Caco-2 (cell line): ENCODE measurements at regions not wholly inside any gene's neighbourhood (a gene's known extent, or its start where the extent isn't known, plus 50 kb on each side); places are given as distances from the start of the nearest gene placed in this dataset.
"Not testable (repeated sequence)": the region's sequence is repeated elsewhere in the genome, so short reads cannot be mapped to it uniquely, and the experiment has no call there.

Experiments
- BruUV-seq: library from RNA; stranded (reverse); fragments of 400-500 nt; replicated peaks from 2 replicates; lab custom pipeline; 2021; lab: Mats Ljungman, UMichigan
- CTCF ChIA-PET: fragments of 300-600 bp; sonication (Branson Sonifier 250); formaldehyde crosslinking; loops from one replicate; lab custom pipeline; 2022; ENCODE audit warnings: antibody characterized with exemption; lab: Charles Lee
- POLR2A ChIA-PET: fragments of 300-600 bp; sonication (Branson Sonifier 250); formaldehyde crosslinking; loops from one replicate; lab custom pipeline; 2022; ENCODE audit warnings: antibody characterized with exemption; lab: Charles Lee
- DNase-seq, 2 experiments: peaks; one replicate each; pipeline versions ENCODE4 v3.0.0 to v3.0.0-alpha.2; 2020 to 2022
- H3K27me3 ChIP-seq: replicated peaks from 2 replicates; pipeline ENCODE4 v1.6.0; 2011; ENCODE audit warnings: low read length; ENCODE audit not compliant: control insufficient read depth, insufficient read depth
- H3K36me3 ChIP-seq: 2 replicates; pipeline ENCODE4 v1.5.1; 2011; ENCODE audit warnings: low read length; ENCODE audit not compliant: control insufficient read depth, insufficient read depth
- H3K4me1 ChIP-seq: fragments of 250-450 bp; sonication (Bioruptor Pico); 2 replicates; pipeline ENCODE4 v1.5.1; 2020; ENCODE audit warnings: mild to moderate bottlenecking
- H3K4me3 ChIP-seq: 2 replicates; pipeline ENCODE4 v1.5.1; 2011; ENCODE audit warnings: low read depth, mild to moderate bottlenecking, control low read depth, low read length
- H3K9me3 ChIP-seq: fragments of 250-450 bp; sonication (Bioruptor Pico); 2 replicates; pipeline ENCODE4 v1.5.1; 2020; ENCODE audit warnings: mild to moderate bottlenecking, moderate library complexity
- H3K27ac Mint-ChIP-seq: one replicate; pipeline ENCODE4 v1.8.0; 2022; ENCODE audit warnings: mixed read lengths; ENCODE audit not compliant: unreplicated experiment
- H3K27me3 Mint-ChIP-seq: one replicate; pipeline ENCODE4 v1.8.0; 2022; ENCODE audit warnings: mixed read lengths; ENCODE audit not compliant: insufficient read depth, unreplicated experiment
- H3K36me3 Mint-ChIP-seq: one replicate; pipeline ENCODE4 v1.8.0; 2022; ENCODE audit warnings: mild to moderate bottlenecking, mixed read lengths; ENCODE audit not compliant: insufficient read depth, unreplicated experiment
- H3K4me1 Mint-ChIP-seq: one replicate; pipeline ENCODE4 v1.8.0; 2022; ENCODE audit warnings: low read depth, mixed read lengths; ENCODE audit not compliant: unreplicated experiment
- H3K4me3 Mint-ChIP-seq: one replicate; pipeline ENCODE4 v1.8.0; 2022; ENCODE audit warnings: mild to moderate bottlenecking, moderate library complexity, mixed read lengths; ENCODE audit not compliant: unreplicated experiment
- H3K9me3 Mint-ChIP-seq: one replicate; pipeline ENCODE4 v1.8.0; 2022; ENCODE audit warnings: mixed read lengths; ENCODE audit not compliant: unreplicated experiment
- intact Hi-C: fragments of 100-400 bp; cut with micrococcal nuclease; formaldehyde crosslinking; loops from one replicate; pipeline ENCODE4 v1.10.0; 2022; ENCODE audit not compliant: unreplicated experiment
- TF ChIP-seq, protein P1 (sequence below), 2 experiments: fragments of 200-600 bp in 1 of 2; IDR thresholded peaks; 1 replicate in 1 of 2; 2 replicates in 1 of 2; pipeline versions ENCODE4 v1.5.1 to v1.8.0; 2011 to 2022; ENCODE audit warnings: antibody characterized with exemption in 1 of 2, control low read depth in 1 of 2, inconsistent platforms in 1 of 2, low read depth in 1 of 2, low read length in 1 of 2, mild to moderate bottlenecking in 1 of 2, moderate library complexity in 1 of 2; ENCODE audit not compliant: insufficient read depth in 1 of 2, severe bottlenecking in 1 of 2, unreplicated experiment in 1 of 2

DNA sequence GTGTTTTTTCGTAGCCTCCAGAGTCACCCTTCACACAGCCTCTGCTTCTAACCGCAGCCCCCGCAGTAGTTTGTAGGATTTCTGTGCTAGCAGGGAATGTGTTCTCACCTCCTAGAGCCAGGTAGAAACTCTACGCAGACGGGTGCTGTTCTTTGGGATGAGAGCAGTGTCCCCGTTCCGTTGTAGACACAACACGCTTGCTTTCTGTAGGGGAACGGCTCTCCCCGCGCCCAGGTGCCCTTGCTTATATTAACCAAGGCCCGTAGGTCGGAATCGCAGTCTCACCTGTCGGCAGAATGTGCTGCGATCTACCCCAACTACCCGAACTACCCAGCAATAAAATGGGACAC is 111.8 kb upstream of the NBPF11 start:
- TF ChIP-seq, protein P1, sequence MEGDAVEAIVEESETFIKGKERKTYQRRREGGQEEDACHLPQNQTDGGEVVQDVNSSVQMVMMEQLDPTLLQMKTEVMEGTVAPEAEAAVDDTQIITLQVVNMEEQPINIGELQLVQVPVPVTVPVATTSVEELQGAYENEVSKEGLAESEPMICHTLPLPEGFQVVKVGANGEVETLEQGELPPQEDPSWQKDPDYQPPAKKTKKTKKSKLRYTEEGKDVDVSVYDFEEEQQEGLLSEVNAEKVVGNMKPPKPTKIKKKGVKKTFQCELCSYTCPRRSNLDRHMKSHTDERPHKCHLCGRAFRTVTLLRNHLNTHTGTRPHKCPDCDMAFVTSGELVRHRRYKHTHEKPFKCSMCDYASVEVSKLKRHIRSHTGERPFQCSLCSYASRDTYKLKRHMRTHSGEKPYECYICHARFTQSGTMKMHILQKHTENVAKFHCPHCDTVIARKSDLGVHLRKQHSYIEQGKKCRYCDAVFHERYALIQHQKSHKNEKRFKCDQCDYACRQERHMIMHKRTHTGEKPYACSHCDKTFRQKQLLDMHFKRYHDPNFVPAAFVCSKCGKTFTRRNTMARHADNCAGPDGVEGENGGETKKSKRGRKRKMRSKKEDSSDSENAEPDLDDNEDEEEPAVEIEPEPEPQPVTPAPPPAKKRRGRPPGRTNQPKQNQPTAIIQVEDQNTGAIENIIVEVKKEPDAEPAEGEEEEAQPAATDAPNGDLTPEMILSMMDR (IDR thresholded peaks at IDR 0.05; ENCODE audit: insufficient read depth in 1 of 2, low read depth in 1 of 2, low read length in 1 of 2, severe bottlenecking in 1 of 2, unreplicated experiment in 1 of 2) = no peak
- intact Hi-C loops = loop anchor here (1.0 kb wide), 1 partner anchor 70 kb away; no protein-coding TSS in a partner anchor
- no peak for DNase-seq
- Histone ChIP-seq H3K36me3 (no peaks in the 10 kb centered on the region), H3K27me3 (no peaks in the 10 kb centered on the region), H3K4me1 (no peaks in the 10 kb centered on the region; the same call in 1 of the 2 replicates), H3K9me3 (no peaks in the 10 kb centered on the region), H3K4me3 (peak overlapping the region; percentile 50)
- Mint-ChIP-seq H3K4me1 (peaks cover 12% of the 10 kb centered on the region), H3K36me3 (peaks cover 16% of the 10 kb centered on the region), H3K9me3 (no peaks in the 10 kb centered on the region), H3K27me3 (no peaks in the 10 kb centered on the region), H3K27ac (peak overlapping the region; percentile 100), H3K4me3 (peak overlapping the region; percentile 96)
- CTCF ChIA-PET = interaction anchor here (0.6 to 1.0 kb wide), 3 partner anchors 30 to 1344 kb away, joined by 3 to 7 read pairs (median 4); no protein-coding TSS in a partner anchor
- POLR2A ChIA-PET = interaction anchor here (0.8 to 1.3 kb wide), 11 partner anchors 10 to 259 kb away, joined by 3 to 231 read pairs (median 6); partner anchors contain the start of gene NBPF11
- BruUV-seq = no TSS peak

GRCh38 chr1:148263128-148263905 is 111.2 kb upstream of the NBPF11 start:
- H3K4me1 Mint-ChIP-seq = peaks cover 12% of the 10 kb centered on the region
- H3K27me3 Mint-ChIP-seq = no peaks in the 10 kb centered on the region
- Histone ChIP-seq H3K36me3 (no peaks in the 10 kb centered on the region), H3K9me3 (no peaks in the 10 kb centered on the region), H3K4me1 (no peaks in the 10 kb centered on the region; the same call in 1 of the 2 replicates), H3K27me3 (no peaks in the 10 kb centered on the region), H3K4me3 (peak overlapping the region; percentile 50)
- no peaks in the 10 kb centered on the region for H3K9me3 Mint-ChIP-seq
- TF ChIP-seq, protein P1 (IDR thresholded peaks at IDR 0.05; ENCODE audit: insufficient read depth in 1 of 2, low read depth in 1 of 2, low read length in 1 of 2, severe bottlenecking in 1 of 2, unreplicated experiment in 1 of 2) = no peak
- peak overlapping the region; percentile 96 for H3K4me3 Mint-ChIP-seq
- H3K27ac Mint-ChIP-seq = peak overlapping the region; percentile 100
- peak; percentile 85 to 92 for DNase-seq
- TSS peak; percentile 98 for BruUV-seq
- peaks cover 16% of the 10 kb centered on the region for H3K36me3 Mint-ChIP-seq
- CTCF ChIA-PET = interaction anchor here (0.6 to 1.0 kb wide), 3 partner anchors 31 to 1344 kb away, joined by 3 to 7 read pairs (median 4); no protein-coding TSS in a partner anchor
- POLR2A ChIA-PET = interaction anchor here (0.6 to 1.3 kb wide), 13 partner anchors 11 to 1170 kb away, joined by 3 to 231 read pairs (median 5); partner anchors contain the start of gene NBPF11
- intact Hi-C loops = loop anchor here (1.0 kb wide), 1 partner anchor 71 kb away; no protein-coding TSS in a partner anchor

GRCh38 chr1:148261684-148262083 is 109.6 kb upstream of the NBPF11 start:
- H3K4me3 Mint-ChIP-seq, H3K27me3 Mint-ChIP-seq, H3K27me3 ChIP-seq, H3K27ac Mint-ChIP-seq, CTCF ChIA-PET, H3K9me3 ChIP-seq, intact Hi-C loops, DNase-seq, H3K4me1 ChIP-seq, BruUV-seq, H3K4me3 ChIP-seq, H3K9me3 Mint-ChIP-seq, H3K36me3 ChIP-seq: not testable (repeated sequence)
- Mint-ChIP-seq H3K4me1 (peaks cover 12% of the 10 kb centered on the region), H3K36me3 (peaks cover 16% of the 10 kb centered on the region)
- POLR2A ChIA-PET = interaction anchor here (1.0 kb wide), 1 partner anchor 72 kb away, joined by 4 read pairs; no protein-coding TSS in a partner anchor

DNA sequence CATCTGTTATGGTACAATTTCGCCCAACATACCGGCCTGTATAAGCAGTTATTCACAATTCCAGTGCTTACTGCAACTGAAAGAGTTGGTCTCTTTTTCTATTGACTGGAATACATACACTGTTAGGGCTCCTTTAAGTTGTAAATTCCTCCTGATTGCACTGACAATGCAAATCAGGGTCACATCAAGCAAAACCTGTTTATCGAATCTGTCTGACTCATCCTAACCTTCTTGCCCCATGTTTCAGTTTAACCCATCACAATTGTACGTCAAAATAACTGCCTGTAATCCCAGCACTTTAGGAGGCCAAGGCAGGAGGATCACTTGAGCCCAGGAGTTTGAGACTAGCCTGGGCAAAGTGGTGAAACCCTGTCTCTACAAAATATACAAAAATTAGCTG is 105.8 kb upstream of the NBPF11 start:
- H3K27me3 ChIP-seq, H3K4me3 Mint-ChIP-seq, BruUV-seq, H3K4me1 ChIP-seq, H3K9me3 ChIP-seq, H3K27ac Mint-ChIP-seq, H3K36me3 Mint-ChIP-seq, H3K36me3 ChIP-seq, H3K9me3 Mint-ChIP-seq, H3K27me3 Mint-ChIP-seq, H3K4me3 ChIP-seq, H3K4me1 Mint-ChIP-seq, intact Hi-C loops, POLR2A ChIA-PET, CTCF ChIA-PET: not testable (repeated sequence)
- DNase-seq = peak in 1 of 2 experiments; percentile 32
